IgD-negative memory B cell (primary cell): ENCODE measurements at regions not wholly inside any gene's neighbourhood (a gene's known extent, or its start where the extent isn't known, plus 50 kb on each side); places are given as distances from the start of the nearest gene placed in this dataset.

Experiments
- H3K27ac Mint-ChIP-seq, 3 donors: one replicate each; pipeline ENCODE4 v1.8.0; 2020 to 2022; ENCODE audit warnings: mild to moderate bottlenecking in 3 of 3, mixed read lengths in 3 of 3, moderate library complexity in 1 of 3
- H3K27me3 Mint-ChIP-seq: one replicate; pipeline ENCODE4 v1.8.0; 2021; ENCODE audit warnings: mixed read lengths
- H3K36me3 Mint-ChIP-seq: one replicate; pipeline ENCODE4 v1.8.0; 2020; ENCODE audit warnings: mild to moderate bottlenecking, mixed read lengths
- H3K4me1 Mint-ChIP-seq, 3 donors: one replicate each; pipeline ENCODE4 v1.8.0; 2020 to 2022; ENCODE audit warnings: mixed read lengths in 3 of 3, mild to moderate bottlenecking in 1 of 3
- H3K4me3 Mint-ChIP-seq, 4 donors: one replicate each; pipeline ENCODE4 v1.8.0; 2020 to 2022; ENCODE audit warnings: mild to moderate bottlenecking in 4 of 4, mixed read lengths in 4 of 4, moderate library complexity in 3 of 4
- H3K9me3 Mint-ChIP-seq, 3 donors: one replicate each; pipeline ENCODE4 v1.8.0; 2020 to 2021; ENCODE audit warnings: mixed read lengths in 3 of 3, mild to moderate bottlenecking in 1 of 3

- H3K4me3 Mint-ChIP-seq = no peak overlapping the region
- H3K4me1 Mint-ChIP-seq = peaks cover 0 to 8% (median 8%) of the 10 kb centered on the region in 3 donors
- no peaks in the 10 kb centered on the region for H3K36me3 Mint-ChIP-seq
- peaks cover under 1% of the 10 kb centered on the region for H3K27me3 Mint-ChIP-seq
- H3K9me3 Mint-ChIP-seq = no peaks in the 10 kb centered on the region
- H3K27ac Mint-ChIP-seq = no peak overlapping the region
Measured at GRCh38 chr10:4102802-4103344, 317.9 kb upstream of the KLF6 start.

GRCh38 chr10:4101918-4102654 is 317.1 kb upstream of the KLF6 start:
- H3K36me3 Mint-ChIP-seq = no peaks in the 10 kb centered on the region
- H3K27me3 Mint-ChIP-seq = peaks cover 2% of the 10 kb centered on the region
- H3K4me3 Mint-ChIP-seq = peak overlapping the region in 1 of 4 donors; percentile 80
- no peaks in the 10 kb centered on the region for H3K9me3 Mint-ChIP-seq
- peaks cover 0 to 9% (median 3%) of the 10 kb centered on the region in 3 donors for H3K4me1 Mint-ChIP-seq
- H3K27ac Mint-ChIP-seq = peak overlapping the region in 1 of 3 donors; percentile 20

- no peaks in the 10 kb centered on the region for H3K36me3 Mint-ChIP-seq
- no peaks in the 10 kb centered on the region for H3K9me3 Mint-ChIP-seq
- peaks cover 0 to 7% (median 3%) of the 10 kb centered on the region in 3 donors for H3K4me1 Mint-ChIP-seq
- no peak overlapping the region for H3K4me3 Mint-ChIP-seq
- H3K27ac Mint-ChIP-seq = no peak overlapping the region
- H3K27me3 Mint-ChIP-seq = peaks cover 2% of the 10 kb centered on the region
Measured at GRCh38 chr10:4100380-4100779, 315.4 kb upstream of the KLF6 start.

- Mint-ChIP-seq H3K27me3 (peaks cover 2% of the 10 kb centered on the region), H3K27ac (no peak overlapping the region), H3K4me1 (peaks cover 0 to 7% (median 3%) of the 10 kb centered on the region in 3 donors), H3K9me3 (no peaks in the 10 kb centered on the region), H3K36me3 (no peaks in the 10 kb centered on the region), H3K4me3 (no peak overlapping the region)
Measured at GRCh38 chr10:4099202-4099601, 314.2 kb upstream of the KLF6 start.

GRCh38 chr10:4095166-4095917 is 310.3 kb upstream of the KLF6 start:
- Mint-ChIP-seq H3K36me3 (no peaks in the 10 kb centered on the region), H3K9me3 (no peaks in the 10 kb centered on the region), H3K4me1 (peaks cover 0 to 2% (median 0%) of the 10 kb centered on the region in 3 donors), H3K27ac (no peak overlapping the region), H3K27me3 (peaks cover 2% of the 10 kb centered on the region), H3K4me3 (no peak overlapping the region)

GRCh38 chr10:4094751-4095150 is 309.7 kb upstream of the KLF6 start:
- Mint-ChIP-seq H3K27ac (no peak overlapping the region), H3K27me3 (peaks cover 2% of the 10 kb centered on the region), H3K4me1 (peaks cover 0 to 2% (median 0%) of the 10 kb centered on the region in 3 donors), H3K36me3 (no peaks in the 10 kb centered on the region), H3K9me3 (no peaks in the 10 kb centered on the region), H3K4me3 (no peak overlapping the region)

- Mint-ChIP-seq H3K4me1 (peaks cover 0 to 2% (median 0%) of the 10 kb centered on the region in 3 donors), H3K27ac (no peak overlapping the region), H3K36me3 (no peaks in the 10 kb centered on the region), H3K27me3 (peaks cover 2% of the 10 kb centered on the region), H3K9me3 (no peaks in the 10 kb centered on the region), H3K4me3 (no peak overlapping the region)
Measured at GRCh38 chr10:4093438-4093837, 308.4 kb upstream of the KLF6 start.

- Mint-ChIP-seq H3K4me1 (no peaks in the 10 kb centered on the region), H3K27me3 (no peaks in the 10 kb centered on the region), H3K4me3 (no peak overlapping the region), H3K9me3 (peaks cover 0 to 3% (median 0%) of the 10 kb centered on the region in 3 donors), H3K36me3 (no peaks in the 10 kb centered on the region), H3K27ac (no peak overlapping the region)
Measured at GRCh38 chr10:4088354-4089066, 303.5 kb upstream of the KLF6 start.

- H3K4me3 Mint-ChIP-seq = no peak overlapping the region
- H3K9me3 Mint-ChIP-seq = peaks cover 0 to 3% (median 0%) of the 10 kb centered on the region in 3 donors
- H3K27ac Mint-ChIP-seq = no peak overlapping the region
- no peaks in the 10 kb centered on the region for H3K27me3 Mint-ChIP-seq
- H3K36me3 Mint-ChIP-seq = no peaks in the 10 kb centered on the region
- peaks cover 0 to 2% (median 0%) of the 10 kb centered on the region in 3 donors for H3K4me1 Mint-ChIP-seq
Measured at GRCh38 chr10:4086131-4086898, 301.3 kb upstream of the KLF6 start.

- peaks cover 0 to 3% (median 0%) of the 10 kb centered on the region in 3 donors for H3K9me3 Mint-ChIP-seq
- H3K36me3 Mint-ChIP-seq = no peaks in the 10 kb centered on the region
- H3K4me1 Mint-ChIP-seq = peaks cover 12 to 15% (median 14%) of the 10 kb centered on the region in 3 donors
- no peak overlapping the region for H3K4me3 Mint-ChIP-seq
- H3K27me3 Mint-ChIP-seq = no peaks in the 10 kb centered on the region
- peak overlapping the region in 2 of 3 donors; percentile 34 to 82 for H3K27ac Mint-ChIP-seq
Measured at GRCh38 chr10:4083509-4084003, 298.5 kb upstream of the KLF6 start.

GRCh38 chr10:4082861-4083260 is 297.9 kb upstream of the KLF6 start:
- no peaks in the 10 kb centered on the region for H3K27me3 Mint-ChIP-seq
- H3K36me3 Mint-ChIP-seq = no peaks in the 10 kb centered on the region
- H3K9me3 Mint-ChIP-seq = peaks cover 0 to 3% (median 0%) of the 10 kb centered on the region in 3 donors
- peaks cover 12 to 15% (median 14%) of the 10 kb centered on the region in 3 donors for H3K4me1 Mint-ChIP-seq
- H3K27ac Mint-ChIP-seq = peak overlapping the region in 1 of 3 donors; percentile 82
- no peak overlapping the region for H3K4me3 Mint-ChIP-seq

GRCh38 chr10:4081685-4082111 is 296.7 kb upstream of the KLF6 start:
- Mint-ChIP-seq H3K27me3 (no peaks in the 10 kb centered on the region), H3K27ac (no peak overlapping the region), H3K4me3 (no peak overlapping the region), H3K36me3 (no peaks in the 10 kb centered on the region), H3K9me3 (peaks cover 0 to 1% (median 0%) of the 10 kb centered on the region in 3 donors), H3K4me1 (peaks cover 12 to 15% (median 14%) of the 10 kb centered on the region in 3 donors)

- Mint-ChIP-seq H3K27ac (no peak overlapping the region), H3K4me3 (peak overlapping the region in 1 of 4 donors; percentile 32), H3K4me1 (peaks cover 12 to 17% (median 15%) of the 10 kb centered on the region in 3 donors), H3K9me3 (no peaks in the 10 kb centered on the region), H3K27me3 (no peaks in the 10 kb centered on the region), H3K36me3 (no peaks in the 10 kb centered on the region)
Measured at GRCh38 chr10:4080225-4080805, 295.3 kb upstream of the KLF6 start.

GRCh38 chr10:4079803-4080202 is 294.8 kb upstream of the KLF6 start:
- H3K9me3 Mint-ChIP-seq = no peaks in the 10 kb centered on the region
- H3K36me3 Mint-ChIP-seq = no peaks in the 10 kb centered on the region
- H3K27me3 Mint-ChIP-seq = no peaks in the 10 kb centered on the region
- peak overlapping the region in 1 of 4 donors; percentile 45 for H3K4me3 Mint-ChIP-seq
- H3K4me1 Mint-ChIP-seq = peaks cover 12 to 17% (median 15%) of the 10 kb centered on the region in 3 donors
- no peak overlapping the region for H3K27ac Mint-ChIP-seq
